ENCODE measurements at regions not wholly inside any gene's neighbourhood (a gene's known extent, or its start where the extent isn't known, plus 50 kb on each side); places are given as distances from the start of the nearest gene placed in this dataset.

GRCh38 chr2:2410987-2411386 lies 79.9 kb upstream of the MYT1L start:
- intact Hi-C loops (cut with DNase I, micrococcal nuclease) = no loop called here
- Histone ChIP-seq H3K4me1 (ENCODE audit: low read depth) (no peaks in the 10 kb centered on the region), H3K9me3 (peaks cover 39% of the 10 kb centered on the region), H3K4me3 (no peak overlapping the region), H3K36me3 (ENCODE audit: low read depth) (no peaks in the 10 kb centered on the region)
- no peak for DNase-seq
- no peak for ATAC-seq
- TF ChIP-seq CTCF (IDR thresholded peaks at IDR 0.05) = no peak

- ATAC-seq = no peak
- no peaks in the 10 kb centered on the region for H3K4me1 ChIP-seq (ENCODE audit: low read depth)
- H3K9me3 ChIP-seq = peaks cover 50% of the 10 kb centered on the region
- no peak for TF ChIP-seq CTCF (IDR thresholded peaks at IDR 0.05)
- no peaks in the 10 kb centered on the region for H3K36me3 ChIP-seq (ENCODE audit: low read depth)
- no peak for DNase-seq
- intact Hi-C loops (cut with DNase I, micrococcal nuclease) = no loop called here
- H3K4me3 ChIP-seq = no peak overlapping the region
These were observed 78.4 kb upstream of the MYT1L start for GRCh38 chr2:2409481-2409880.

DNA sequence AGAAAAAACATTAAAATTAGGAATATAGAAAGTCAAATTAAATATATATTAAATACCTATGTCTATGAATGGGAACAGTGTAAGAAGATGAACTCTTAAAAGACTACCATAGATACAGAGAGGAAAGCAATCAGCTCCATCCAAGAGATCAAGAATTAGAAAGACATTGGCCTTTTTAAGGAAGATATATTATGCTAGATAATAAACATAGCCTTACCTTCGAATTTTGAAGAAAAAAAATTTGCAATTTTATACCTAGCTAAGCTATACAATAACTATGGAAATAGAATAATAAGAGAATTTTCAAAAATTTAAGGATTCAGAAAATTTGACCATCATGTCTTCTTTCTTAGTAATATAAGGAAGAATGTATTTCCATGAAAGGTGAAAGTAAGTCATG lies 74.7 kb upstream of the MYT1L start:
- intact Hi-C loops (cut with DNase I, micrococcal nuclease) = no loop called here
- no peak for ATAC-seq
- Histone ChIP-seq H3K9me3 (peaks cover 50% of the 10 kb centered on the region), H3K36me3 (ENCODE audit: low read depth) (no peaks in the 10 kb centered on the region), H3K4me1 (ENCODE audit: low read depth) (no peaks in the 10 kb centered on the region), H3K4me3 (no peak overlapping the region)
- DNase-seq = no peak
- no peak for TF ChIP-seq CTCF (IDR thresholded peaks at IDR 0.05)

DNA sequence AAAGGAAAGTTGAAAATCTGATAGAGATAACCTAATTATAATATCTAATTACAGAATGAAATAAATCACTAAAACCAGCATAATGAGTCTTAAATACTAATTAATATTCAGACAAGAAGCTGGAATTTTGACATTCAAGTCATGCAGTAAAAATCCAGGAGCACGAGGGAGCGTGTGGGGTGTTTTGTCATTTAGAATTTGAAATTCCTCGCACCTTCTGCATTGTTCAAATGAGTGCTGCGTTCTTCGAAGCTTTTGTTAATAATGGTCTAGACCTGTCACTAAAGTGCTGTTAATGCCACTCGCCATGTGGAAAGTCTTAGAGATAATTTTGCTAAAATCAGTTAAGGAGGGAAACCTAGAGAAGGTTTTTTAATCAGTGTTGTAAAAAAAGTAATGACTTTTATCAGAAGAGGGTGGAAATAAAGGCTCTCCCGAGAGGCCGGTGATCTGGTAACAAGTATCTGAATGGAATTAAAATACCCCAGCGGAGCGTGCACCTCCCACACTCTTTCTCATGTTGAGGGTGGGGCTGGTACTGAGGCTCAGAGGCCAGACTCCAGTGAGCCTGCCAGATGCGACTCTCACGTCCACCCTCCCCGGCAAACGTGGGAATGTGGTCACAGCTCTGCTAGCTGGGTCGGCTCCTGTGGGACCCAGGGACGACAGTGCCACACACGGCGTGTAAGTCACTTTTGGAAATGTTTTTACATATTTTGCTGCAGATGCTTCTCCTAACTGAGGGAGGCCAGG lies 69.4 kb upstream of the MYT1L start:
- Histone ChIP-seq H3K9me3 (peaks cover 52% of the 10 kb centered on the region), H3K4me3 (no peak overlapping the region), H3K4me1 (ENCODE audit: low read depth) (no peaks in the 10 kb centered on the region), H3K36me3 (ENCODE audit: low read depth) (no peaks in the 10 kb centered on the region)
- intact Hi-C loops (cut with DNase I, micrococcal nuclease) = no loop called here
- no peak for DNase-seq
- TF ChIP-seq CTCF (IDR thresholded peaks at IDR 0.05) = no peak
- ATAC-seq = no peak

DNA sequence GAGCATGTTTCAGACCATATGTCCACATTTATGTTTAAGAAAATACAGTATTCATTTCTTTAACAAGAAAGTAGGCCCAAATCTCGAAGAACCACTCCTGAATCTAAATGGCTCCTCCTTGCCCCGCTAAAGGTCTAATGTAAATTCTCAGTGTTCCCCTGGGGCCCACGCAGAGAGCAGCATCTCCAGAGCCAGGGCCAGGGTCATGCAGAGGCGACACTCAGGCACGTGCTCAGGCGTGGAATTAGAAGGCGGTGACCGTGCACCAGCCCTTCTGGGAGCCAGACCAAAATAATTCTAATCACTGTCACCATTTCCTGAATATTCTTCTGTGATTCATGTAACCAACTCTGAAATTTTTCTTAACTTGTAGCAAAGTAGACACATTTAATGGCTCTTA lies 68.3 kb upstream of the MYT1L start:
- intact Hi-C loops (cut with DNase I, micrococcal nuclease) = no loop called here
- H3K4me3 ChIP-seq = no peak overlapping the region
- no peak for ATAC-seq

More for the DNA sequence above, 68.3 kb upstream of the MYT1L start:
- no peaks in the 10 kb centered on the region for H3K36me3 ChIP-seq (ENCODE audit: low read depth)
- DNase-seq = no peak
- H3K9me3 ChIP-seq = peaks cover 56% of the 10 kb centered on the region
- H3K4me1 ChIP-seq (ENCODE audit: low read depth) = no peaks in the 10 kb centered on the region
- no peak for TF ChIP-seq CTCF (IDR thresholded peaks at IDR 0.05)

All from mucosa of descending colon (tissue), 3 donors.